GM21619 (cell line): ENCODE measurements at regions not wholly inside any gene's neighbourhood (a gene's known extent, or its start where the extent isn't known, plus 50 kb on each side); places are given as distances from the start of the nearest gene placed in this dataset.
"Not testable (repeated sequence)": the region's sequence is repeated elsewhere in the genome, so short reads cannot be mapped to it uniquely, and the experiment has no call there.

ENCODE experiments used
- ATAC-seq: cut with Tn5 transposase; IDR thresholded peaks from one replicate; pipeline ENCODE4 v1.9.1; 2021; ENCODE audit not compliant: unreplicated experiment

DNA sequence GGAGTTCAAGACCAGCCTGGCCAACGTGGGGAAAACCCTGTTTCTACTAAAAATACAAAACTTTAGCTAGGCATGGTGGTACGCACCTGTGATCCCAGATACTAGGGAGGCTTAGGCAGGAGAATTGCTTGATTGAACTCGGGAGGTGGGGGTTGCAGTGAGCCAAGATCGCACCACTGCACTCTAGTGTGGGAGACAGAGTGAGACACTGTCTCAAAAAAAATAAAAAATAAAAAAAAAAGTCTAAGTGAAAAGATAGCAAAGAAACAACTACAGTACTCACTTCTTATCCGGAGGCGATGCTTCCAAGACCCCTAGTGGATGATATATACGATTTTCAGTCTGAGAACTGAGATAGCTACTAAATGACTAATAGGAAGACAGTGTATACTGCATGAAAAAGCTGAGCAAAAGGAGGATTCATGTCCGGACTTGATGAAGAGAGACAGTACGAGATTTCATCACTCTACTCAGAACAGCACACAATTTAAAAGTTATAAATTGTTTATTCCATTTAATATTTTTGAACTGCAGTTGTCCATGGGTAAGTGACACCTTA lies 138.7 kb upstream of the GOLGA6L6 start:
- ATAC-seq: not testable (repeated sequence)

DNA sequence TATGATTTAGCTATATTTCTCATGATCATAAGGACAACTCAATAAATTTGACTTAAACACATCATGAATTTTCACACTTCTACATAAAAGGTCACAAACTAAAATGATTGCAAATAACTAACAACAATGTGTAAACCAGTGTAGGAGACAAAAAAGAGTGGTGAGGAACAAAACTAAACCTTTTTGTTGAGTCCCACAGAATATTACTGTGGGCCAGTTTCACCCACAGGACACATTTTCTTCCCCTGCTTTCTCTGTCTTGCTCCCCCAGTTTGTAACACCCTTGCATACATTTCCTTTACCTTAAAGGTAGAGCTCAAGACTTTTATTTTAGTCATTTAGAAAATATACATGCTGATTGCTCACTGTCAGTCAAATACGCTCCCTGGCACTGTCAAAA lies 130.9 kb upstream of the GOLGA6L6 start:
- no peak for ATAC-seq

DNA sequence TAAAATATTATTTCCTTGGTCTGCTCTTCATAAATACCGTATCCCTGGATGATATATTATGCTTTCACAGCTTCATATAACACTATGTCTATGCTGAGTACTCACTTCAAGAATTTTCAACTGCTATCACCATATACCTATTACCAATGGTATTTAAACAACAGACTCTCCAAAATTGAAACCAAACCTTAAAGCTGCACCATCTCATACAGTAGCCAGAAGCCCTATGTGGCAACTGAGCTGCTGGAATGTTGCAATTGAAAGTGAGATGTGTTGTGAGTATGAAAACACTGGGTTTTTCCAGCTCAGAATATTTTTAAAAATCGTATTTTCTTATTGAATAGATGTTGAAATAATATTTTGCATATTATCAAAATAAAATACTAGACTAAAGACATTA lies 130.1 kb upstream of the GOLGA6L6 start:
- no peak for ATAC-seq

DNA sequence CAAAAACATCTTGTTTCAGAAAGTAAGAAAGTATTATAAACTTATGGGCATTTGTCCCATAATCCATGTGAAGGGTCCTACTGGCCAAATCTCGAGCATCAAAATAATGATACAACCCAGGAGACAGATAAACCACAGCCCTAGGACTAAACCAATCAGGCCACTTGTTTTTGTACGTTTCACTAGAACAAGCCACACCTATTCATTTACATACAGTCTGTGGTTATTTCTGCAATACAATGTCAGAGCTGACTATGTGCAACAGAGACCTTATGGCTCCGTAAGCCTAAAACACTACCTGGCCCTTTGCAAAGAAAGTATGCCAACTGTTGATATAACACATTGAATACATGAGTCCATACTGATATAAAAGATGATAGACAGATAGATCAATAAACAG lies 124.8 kb upstream of the GOLGA6L6 start:
- not testable (repeated sequence) for ATAC-seq

DNA sequence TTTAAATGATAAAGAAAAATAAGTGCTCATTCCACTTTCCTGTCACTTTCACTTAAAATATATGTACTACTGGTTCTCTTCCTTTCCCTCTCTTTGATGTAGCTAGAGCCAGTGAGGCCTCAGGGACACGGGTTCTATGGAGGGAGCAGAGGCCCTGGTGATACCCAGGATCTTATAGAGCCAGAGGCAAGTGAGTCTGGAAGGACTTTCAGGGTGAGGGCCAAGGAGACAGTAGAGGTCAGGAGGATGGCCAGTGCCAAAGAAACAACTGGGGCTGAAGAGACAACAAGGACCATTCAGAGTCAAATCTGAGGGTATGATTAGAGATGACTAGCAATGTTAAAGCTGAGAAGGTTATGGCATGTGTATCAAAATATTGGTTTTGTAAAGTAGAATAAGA lies 124.1 kb upstream of the GOLGA6L6 start:
- ATAC-seq: no peak

DNA sequence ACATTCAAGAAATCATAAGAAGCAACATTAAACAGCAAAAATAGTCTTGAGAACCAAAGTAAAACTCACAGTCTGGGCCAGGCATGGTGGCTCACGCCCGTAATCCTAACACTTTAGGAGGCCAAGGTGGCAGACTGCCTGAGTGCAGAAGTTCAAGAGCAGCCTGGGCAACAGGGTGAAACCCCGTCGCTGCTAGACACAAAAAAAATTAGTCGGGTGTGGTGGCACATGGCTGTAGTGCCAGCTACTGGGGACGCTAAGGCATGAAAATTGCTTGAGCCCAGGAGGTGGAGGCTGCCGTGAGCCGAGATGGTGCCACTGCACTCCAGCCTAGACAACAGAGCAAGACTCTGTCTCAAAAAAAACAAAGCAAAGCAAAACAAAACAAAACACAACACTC lies 117.7 kb upstream of the GOLGA6L6 start:
- ATAC-seq: no peak

DNA sequence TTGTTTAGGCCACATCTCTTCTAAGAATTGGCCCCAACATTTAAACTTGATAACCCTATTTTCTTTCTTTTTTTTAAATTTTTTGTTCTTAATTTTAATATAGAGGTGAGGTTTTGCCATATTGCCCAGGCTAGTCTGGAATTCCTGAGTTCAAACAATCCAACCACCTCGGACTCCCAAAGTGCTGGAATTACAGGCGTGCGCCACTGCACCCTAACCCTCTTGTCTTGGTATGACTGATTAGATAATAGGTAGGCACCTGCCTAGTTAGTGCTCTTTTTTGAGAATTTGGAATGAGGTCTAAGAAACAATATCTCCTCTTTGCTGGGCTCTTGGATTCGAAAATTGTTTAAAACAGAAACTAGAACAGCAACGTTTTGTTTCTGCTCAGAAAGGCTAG lies 116.4 kb upstream of the GOLGA6L6 start:
- no peak for ATAC-seq

DNA sequence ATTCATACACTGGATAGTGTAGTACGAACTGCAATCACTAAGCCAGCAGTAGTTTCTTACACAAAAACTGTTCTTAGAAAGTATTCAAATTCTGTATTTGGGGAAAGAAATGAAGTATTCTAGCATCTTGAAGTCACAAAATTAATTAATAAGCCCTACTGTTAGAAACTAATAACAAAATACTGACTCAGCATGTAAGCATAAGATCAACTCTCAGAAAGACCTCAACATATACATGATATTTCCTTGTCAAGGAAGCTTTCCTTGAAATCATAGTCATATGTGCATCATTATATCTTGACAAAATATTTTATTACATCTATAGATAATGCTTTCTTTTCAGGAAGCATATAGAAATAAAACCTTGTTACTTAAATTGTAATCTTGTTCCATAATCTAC lies 115.5 kb upstream of the GOLGA6L6 start:
- ATAC-seq: no peak

DNA sequence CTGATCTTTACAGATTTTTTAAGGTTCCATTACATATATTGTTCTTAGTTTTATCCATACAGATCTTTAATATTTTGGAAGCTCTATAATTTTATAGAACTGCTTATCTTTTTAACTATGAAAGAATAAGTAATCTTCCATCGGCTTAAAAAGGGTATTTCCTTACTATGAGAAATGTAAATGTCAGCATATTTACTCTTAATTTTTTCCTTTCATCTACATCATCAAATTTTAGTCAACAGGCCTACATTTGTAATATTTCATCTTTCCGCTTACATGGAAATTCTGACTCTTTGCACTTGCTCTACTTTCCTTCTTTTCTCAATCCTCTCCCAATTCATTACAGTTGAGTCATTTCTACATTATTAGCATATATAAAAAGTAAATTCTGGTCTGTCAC lies 111.3 kb upstream of the GOLGA6L6 start:
- no peak for ATAC-seq

DNA sequence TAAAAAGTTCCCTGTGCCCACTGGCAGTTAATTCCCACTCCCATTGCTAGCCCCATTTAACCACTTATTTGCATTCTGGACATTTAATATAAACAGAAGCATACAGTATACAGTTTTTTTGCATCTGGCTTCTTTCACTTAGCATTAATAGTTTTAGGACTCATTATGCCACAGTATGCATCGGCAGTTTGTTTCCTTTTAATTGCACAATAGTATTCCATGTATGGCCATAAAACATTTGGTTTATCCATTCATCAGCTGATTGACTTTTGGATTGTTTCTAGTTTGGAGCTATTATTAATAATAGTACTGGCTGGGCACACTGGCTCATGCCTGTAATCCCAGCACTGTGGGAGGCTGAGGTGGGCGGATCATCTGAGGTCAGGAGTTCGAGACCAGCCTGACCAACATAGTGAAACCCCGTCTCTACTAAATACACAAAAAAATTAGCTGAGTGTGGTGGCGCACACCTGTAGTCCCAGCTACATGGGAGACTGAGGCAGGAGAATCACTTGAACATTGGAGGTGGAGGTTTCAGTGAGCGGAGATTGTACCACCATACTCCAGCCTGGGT lies 106.9 kb upstream of the GOLGA6L6 start:
- not testable (repeated sequence) for ATAC-seq

DNA sequence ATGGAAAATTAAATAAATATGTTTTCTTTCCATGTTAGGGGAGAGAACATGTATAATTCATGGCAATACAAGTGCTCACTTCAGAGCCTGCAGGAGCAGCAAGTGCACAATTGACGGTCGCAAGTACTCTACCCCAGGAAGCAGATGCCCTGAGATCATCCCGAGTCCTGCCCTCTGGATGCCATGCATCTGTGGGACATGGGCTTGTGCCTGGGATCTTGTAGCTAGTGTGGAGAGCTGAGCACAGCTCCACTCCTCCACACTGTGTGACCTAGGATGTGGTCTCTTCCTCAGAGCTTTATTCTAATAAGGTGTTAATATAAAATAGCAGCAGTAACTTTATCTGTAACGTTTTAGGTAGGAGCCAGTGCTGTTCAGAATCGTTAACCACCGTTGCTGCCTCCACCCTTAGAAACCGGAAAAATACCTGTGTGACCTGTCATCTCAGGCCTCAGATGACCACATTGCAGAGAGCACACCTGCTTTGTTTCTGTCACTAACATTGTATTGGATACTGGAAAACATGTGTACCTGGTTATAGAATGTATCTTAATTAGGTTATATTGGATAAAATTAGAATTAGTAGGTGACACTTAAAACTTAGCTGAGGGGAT lies 105.0 kb upstream of the GOLGA6L6 start:
- no peak for ATAC-seq

DNA sequence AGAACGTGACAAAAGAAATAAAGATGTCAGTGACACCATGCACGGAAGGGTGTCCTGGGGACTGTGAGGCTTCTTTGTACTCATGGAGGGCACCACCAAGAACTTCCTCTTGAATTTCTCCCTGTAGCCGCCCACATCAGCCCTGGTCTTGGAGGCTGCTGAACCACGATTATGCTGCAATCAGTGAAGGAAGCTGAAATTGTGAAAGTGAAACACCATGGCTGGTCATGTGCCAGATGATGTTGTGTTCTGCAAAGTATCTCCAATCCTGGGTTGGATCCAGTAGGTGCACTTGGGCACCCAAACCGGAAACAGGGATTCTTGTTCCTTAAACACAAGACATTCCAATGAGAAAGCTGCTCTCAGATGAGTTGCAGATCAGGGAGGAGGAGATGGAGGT lies 104.4 kb upstream of the GOLGA6L6 start:
- no peak for ATAC-seq

DNA sequence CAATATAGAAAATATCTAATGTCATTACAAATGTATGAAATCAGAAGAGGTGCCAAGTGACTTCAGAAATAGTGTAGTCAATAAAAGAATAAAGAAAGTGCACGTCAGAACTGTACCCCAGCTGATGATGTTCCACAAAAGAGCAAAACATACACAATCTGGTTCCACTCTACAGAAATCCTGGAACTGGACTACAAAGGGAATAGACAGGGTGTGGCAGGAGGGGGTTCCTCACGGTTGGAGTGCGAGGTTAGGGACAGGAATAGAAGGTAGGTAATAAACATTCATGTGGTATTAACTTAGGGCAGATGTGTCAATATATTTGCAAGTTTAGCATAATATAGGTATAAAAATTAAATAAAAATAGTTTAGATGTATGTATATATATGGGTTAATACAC lies 103.3 kb upstream of the GOLGA6L6 start:
- no peak for ATAC-seq

DNA sequence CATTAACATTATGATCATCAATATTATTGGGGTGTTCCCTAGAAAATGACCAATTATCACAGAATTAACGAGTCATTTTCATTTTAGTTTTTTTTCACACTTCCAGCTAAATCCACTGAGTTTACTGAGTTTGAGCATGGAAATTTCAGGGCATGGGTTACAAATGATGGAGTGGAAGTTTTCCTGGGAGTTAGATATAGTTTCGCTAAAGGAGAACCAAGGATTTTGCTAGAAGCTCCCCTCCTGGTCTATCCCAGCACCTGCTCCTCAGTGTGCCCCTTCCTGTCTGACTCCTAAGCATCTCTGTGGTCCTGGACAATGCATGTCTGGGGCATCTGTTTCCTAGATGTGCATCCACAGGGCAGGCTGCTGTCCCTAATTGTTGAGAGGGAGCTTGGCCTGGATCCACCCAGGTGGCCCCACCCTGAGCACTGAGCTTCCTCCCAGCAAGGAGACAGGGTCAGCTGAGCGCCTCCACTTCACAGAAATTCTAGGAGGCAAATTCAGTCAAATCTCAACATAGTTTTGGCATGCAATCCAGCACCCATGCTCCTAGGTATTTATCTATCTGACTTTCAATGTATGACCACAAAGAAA lies 102.3 kb upstream of the GOLGA6L6 start:
- ATAC-seq: no peak

DNA sequence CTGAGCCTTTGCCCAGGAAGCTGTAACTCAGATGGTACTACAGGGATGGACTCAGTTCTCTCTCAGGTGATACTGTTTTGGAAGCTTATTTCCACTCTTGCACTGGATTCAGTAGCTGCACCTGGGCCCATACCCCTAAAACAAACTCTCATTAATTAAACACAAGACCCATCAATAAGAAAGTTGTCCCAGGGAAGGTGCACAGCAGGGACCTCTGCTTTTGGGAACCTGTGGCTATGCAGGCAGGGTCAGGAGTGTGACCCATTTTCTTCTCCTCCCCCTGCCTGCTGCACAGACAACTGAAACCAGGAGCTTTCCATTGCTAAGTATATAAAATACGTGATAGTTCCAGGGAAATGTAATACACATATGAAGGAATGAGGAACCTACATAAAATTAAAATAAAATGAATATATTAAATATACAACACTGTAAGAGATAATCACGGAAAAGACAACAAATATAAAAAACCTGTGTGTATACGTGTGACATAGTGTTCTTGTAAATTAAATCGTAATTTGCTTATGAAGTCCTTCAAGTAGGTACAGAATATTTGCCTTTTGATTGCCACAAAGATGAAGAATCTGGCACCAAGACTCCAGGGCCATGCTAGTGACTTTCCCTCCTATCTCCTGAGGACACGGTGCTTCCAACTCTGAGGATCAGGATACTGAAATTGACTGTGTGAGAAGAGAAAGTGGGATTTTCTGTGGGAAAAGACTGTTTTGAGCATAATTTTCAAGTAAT lies 101.6 kb upstream of the GOLGA6L6 start:
- no peak for ATAC-seq

DNA sequence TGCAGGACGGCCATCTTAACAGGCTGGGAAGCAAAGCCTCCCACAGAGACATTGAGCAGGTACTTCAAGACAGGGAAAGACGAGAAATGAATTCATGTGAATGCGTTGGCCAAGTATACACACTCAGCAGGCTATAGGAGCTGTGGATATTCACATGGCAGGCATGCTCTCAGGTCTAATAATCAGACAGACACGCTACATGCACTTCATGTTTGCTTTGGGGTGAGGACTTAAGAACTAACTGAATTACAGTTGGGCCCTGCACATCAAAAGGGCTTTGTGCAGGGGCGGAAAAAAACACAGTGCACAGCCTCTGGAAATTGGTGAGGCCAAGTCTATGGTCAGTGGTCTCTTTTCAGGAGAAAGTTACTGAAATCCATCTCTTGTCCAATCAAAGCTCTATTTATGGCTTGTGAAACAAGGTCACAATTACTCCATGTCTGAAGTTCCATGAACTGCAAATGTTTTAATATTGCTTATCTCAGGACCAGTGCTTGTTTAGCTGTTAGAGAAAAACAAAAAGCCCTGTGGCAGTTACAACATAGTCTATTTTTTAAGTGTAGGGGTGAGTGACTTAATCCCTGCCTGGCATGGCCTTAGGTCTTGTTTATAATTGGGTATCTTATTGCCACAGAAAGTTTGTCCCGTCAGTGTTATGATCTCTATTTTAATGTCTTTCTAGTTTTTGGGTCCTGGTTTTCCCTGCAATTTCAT lies 100.6 kb upstream of the GOLGA6L6 start:
- ATAC-seq: no peak

DNA sequence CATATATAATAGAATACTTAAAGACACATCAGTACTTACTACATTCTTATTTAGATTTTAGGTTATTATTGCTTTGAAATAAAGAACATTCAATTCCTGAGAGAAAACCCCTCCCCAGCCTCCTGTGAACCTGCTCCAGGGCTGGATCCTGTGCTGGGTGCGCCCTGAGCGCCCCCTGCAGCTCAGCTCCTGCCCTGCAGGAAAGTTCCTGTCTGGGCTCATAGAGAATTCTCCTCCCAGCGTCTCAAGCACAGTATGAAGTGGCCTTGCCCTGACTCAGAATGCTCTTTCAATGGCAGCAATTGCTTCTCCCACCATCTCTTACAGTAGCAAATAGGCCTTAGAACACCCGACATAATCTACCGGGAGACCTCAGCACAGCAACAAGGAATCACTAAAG lies 98.8 kb upstream of the GOLGA6L6 start:
- ATAC-seq: peak; percentile 48

DNA sequence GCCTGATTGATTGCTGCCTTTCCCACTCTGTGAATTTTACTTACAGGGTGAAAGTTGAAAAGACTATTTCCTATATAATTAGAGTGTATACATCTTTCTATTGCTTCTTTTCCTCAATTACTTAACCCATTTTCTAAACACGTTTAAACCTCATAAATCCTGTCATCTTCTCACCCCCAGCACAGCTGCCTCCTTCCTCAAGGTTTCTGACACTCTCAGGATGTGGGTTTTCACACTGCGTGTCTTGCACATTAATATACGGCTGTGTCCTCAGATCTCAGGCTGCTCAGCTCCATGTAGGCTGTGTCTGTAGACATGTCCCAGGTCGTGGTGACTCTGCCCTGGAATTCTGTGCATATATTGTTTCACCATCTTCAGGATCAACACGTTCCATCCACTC lies 97.6 kb upstream of the GOLGA6L6 start:
- not testable (repeated sequence) for ATAC-seq

DNA sequence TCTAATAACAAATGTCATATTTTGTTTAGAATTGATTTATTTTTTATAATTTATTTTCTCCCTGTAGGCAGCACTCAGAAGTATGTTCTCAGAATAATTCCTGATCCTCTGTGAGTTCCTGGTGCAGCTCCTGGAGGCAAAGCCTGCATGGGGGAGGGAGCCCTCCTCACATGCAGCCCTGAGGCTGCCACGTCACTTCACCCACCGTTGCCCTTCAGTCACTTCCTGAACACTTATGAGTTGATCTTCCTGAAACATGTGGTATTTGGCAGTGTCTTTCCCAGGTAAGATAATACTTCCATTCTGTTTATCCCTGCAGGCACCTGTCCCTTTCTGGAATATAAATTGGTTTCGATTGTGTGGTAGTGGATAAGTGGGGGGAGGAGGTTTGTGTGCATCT lies 95.9 kb upstream of the GOLGA6L6 start:
- not testable (repeated sequence) for ATAC-seq

DNA sequence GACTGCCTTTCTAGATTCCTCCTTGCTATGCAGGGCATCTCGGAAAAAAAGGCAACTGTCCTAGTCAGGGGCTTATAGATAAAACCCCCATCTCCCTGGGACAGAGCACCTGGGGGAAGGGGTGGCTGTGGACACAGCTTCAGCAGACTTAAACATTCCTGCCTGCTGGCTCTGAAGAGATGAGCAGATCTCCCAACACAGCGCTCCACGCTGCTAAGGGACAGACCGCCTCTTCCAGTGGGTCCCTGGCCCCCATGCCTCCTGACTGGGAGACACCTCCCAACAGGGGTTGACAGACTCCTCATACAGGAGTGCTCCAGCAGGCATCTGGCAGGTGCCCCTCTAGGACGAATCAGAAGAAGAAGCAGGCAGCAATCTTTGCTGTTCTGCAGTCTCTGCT lies 87.9 kb upstream of the GOLGA6L6 start:
- not testable (repeated sequence) for ATAC-seq

DNA sequence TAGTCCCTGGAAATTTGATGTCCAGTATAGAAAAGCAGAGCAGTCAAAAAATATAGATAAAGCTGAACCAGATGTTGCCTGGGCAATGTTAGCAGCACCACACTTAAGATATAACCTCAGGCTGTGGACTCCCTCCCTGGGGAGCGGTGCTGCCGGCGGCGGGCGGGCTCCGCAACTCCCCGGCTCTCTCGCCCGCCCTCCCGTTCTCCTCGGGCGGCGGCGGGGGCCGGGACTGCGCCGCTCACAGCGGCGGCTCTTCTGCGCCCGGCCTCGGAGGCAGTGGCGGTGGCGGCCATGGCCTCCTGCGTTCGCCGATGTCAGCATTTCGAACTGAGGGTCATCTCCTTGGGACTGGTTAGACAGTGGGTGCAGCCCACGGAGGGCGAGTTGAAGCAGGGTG lies 86.9 kb upstream of the GOLGA6L6 start:
- ATAC-seq: not testable (repeated sequence)
